LNCaP clone FGC (cell line): ENCODE measurements at regions not wholly inside any gene's neighbourhood (a gene's known extent, or its start where the extent isn't known, plus 50 kb on each side); places are given as distances from the start of the nearest gene placed in this dataset.
A peak's percentile ranks its signal among the peaks of the same experiment; 100 is the strongest.

Experiments
- DNase-seq: peaks from one replicate; pipeline ENCODE4 v3.0.0-alpha.2; 2011; ENCODE audit warnings: low read depth
- H3K4me3 ChIP-seq: 2 replicates; pipeline ENCODE4 v1.5.1; 2011; ENCODE audit warnings: mild to moderate bottlenecking, low read depth, low read length, control low read depth
- TF ChIP-seq, protein P1 (sequence below): IDR thresholded peaks from 2 replicates; pipeline ENCODE4 v1.5.1; 2012; ENCODE audit warnings: mild to moderate bottlenecking; ENCODE audit not compliant: control insufficient read depth, insufficient read depth; ENCODE audit errors: extremely low read depth

DNA sequence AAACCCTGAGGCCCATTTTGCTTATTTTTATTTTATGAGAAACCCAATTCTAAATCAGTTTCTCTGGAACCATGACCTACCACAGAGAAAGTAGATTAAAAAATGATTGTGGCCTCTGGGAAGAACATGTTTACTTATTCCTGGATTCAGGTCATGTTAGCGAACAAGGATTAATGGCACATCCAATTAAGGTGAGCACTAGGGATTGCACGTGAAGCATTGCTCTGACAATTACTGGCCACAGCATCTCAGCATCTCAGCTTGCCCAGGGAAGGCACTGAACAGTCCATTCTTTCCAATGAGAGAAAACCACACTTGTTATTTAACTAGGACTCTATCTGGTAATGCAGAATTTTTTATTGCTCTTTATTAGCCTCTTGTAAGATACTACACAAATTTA is 119.8 kb downstream of the ZNF330 start:
- DNase-seq = no peak
- no peak overlapping the region for H3K4me3 ChIP-seq
- TF ChIP-seq, protein P1, sequence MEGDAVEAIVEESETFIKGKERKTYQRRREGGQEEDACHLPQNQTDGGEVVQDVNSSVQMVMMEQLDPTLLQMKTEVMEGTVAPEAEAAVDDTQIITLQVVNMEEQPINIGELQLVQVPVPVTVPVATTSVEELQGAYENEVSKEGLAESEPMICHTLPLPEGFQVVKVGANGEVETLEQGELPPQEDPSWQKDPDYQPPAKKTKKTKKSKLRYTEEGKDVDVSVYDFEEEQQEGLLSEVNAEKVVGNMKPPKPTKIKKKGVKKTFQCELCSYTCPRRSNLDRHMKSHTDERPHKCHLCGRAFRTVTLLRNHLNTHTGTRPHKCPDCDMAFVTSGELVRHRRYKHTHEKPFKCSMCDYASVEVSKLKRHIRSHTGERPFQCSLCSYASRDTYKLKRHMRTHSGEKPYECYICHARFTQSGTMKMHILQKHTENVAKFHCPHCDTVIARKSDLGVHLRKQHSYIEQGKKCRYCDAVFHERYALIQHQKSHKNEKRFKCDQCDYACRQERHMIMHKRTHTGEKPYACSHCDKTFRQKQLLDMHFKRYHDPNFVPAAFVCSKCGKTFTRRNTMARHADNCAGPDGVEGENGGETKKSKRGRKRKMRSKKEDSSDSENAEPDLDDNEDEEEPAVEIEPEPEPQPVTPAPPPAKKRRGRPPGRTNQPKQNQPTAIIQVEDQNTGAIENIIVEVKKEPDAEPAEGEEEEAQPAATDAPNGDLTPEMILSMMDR = no peak

DNA sequence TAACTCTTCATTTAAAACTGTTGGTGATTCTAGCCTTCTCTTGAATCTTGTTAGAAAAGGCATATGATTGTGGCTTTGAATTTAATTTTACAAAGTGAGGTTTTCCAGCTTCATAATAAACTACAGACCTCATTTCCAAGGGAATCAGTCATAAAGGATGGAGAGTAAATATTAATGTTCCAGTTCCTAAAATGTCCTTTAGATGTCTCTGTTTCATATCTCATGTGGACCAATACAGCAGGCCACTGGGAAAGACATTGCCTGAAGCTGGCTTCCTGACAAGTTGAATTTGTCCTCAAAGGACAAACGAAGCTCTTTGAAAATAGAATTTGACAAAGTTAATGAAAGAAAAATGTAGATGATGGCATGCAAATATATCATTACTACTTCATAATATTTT is 125.4 kb downstream of the ZNF330 start:
- TF ChIP-seq, protein P1 = peak; percentile 71
- H3K4me3 ChIP-seq = no peak overlapping the region
- DNase-seq = peak; percentile 46

DNA sequence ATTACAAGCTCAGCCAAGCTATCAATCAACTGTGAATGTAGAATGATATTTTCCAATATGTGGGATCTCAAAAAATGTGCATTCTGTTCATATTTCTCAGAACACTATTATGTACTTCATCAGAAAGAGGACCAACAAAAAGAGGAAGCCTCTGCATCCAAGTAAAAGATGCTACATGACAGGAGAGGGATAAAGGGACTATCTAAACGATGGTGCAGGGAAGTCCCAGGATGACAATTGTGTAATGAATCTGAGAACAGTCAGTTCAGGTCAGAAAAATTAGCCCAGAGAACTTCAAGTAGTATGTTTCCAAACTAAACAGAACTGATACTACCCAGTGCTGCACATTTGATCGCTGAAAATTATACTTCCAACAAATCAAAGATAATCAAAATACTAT is 127.0 kb downstream of the ZNF330 start:
- TF ChIP-seq, protein P1 = no peak
- no peak overlapping the region for H3K4me3 ChIP-seq
- no peak for DNase-seq

DNA sequence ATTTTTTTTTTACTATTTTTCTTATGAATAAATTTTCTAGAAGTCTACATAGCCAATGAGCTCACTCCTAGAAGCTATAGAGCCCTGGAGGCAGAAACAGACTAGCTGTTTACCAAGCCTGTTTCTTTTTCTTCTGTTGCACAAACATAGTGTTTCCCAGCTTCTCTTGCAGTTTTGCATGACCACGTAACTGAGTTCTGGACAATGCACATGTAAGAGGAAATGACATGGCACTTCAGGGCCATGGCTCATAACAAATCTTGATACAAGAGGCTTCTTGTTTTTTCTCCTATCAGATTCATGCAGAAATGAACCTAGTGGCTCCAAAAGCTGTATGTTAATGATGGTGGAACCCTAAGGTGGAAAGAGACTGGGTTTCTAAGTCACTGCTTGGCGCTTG is 127.4 kb downstream of the ZNF330 start:
- H3K4me3 ChIP-seq = no peak overlapping the region
- TF ChIP-seq, protein P1 = no peak
- DNase-seq = no peak

DNA sequence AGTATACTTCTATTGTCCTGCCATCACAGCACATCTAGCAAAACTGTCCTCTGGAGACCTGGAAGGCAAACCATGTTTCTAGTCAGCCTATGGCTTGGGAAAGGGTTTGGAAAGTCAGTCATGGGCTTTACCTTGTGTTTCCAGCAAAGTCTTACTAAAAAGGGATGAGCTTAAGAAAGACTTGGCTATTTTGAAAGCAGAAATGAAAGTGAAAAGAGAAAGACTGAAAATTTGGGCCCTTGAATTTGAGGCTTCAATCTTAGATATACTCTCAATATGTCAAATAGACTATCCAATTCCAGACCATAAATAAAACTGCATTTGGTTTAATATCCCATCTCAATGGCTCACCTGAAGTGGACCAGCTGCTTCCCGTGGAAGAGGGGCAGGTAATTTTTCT is 127.9 kb downstream of the ZNF330 start:
- no peak for DNase-seq
- TF ChIP-seq, protein P1 = no peak
- H3K4me3 ChIP-seq = no peak overlapping the region

DNA sequence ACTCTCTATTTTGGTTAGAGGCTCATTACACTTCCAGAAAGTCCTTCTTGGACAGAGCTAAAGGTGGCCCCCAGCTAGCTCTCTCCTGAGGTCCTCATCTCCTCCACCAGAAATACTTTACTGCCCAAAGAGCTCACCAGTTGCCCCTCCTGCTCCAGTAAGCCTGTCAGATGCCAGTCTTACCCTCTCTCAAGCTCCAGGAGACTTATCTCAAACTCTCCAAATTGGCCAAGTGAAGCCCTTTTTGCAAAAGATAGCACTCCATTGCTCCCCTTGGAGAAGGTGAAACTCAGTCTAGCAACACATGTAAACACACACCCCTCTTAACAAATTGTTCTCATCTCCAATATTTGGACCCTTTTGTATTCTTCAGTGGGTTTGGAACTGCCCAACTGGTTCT is 128.5 kb downstream of the ZNF330 start:
- no peak for DNase-seq
- TF ChIP-seq, protein P1 = no peak
- no peak overlapping the region for H3K4me3 ChIP-seq

DNA sequence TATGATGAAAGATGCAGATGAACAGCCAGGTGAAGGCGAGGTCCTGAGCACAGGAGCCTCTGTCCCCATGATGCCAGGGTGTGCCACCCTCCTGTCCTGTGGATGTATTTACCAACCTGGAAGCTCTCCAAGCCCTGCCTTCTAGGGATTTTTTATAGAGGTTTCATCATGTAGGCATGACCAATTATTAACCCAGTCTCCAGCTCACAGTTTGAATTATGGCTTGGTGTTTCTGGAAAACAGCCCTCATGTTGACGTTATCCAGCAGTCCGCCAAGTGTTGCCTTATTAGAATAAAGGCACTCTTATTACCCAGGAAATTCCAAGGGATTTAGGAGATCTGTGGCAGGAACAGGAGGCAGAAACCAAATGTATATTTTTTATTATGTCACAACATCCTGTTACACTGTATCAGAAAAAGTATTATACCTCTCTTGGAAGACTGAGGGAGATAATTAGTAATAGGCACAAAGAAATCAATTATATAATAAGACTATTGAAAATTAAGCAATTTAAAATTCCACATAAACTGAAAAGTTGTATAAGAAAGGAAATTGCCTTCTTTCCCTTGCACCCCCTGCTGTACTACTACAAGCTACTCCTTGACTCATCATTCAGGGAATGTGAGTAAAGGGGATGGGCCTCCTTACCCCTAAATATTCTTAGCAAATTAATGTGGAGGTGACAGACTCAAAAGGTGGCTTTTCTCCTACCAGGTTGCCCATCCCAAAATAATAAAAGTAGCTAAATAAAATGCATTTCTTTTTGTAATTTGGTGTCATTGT is 129.6 kb downstream of the ZNF330 start:
- H3K4me3 ChIP-seq = no peak overlapping the region
- peak; percentile 84 for DNase-seq
- TF ChIP-seq, protein P1 = no peak
